ENCODE measurements at regions not wholly inside any gene's neighbourhood (a gene's known extent, or its start where the extent isn't known, plus 50 kb on each side); places are given as distances from the start of the nearest gene placed in this dataset.
"Not testable (repeated sequence)": the region's sequence is repeated elsewhere in the genome, so short reads cannot be mapped to it uniquely, and the experiment has no call there.

DNA sequence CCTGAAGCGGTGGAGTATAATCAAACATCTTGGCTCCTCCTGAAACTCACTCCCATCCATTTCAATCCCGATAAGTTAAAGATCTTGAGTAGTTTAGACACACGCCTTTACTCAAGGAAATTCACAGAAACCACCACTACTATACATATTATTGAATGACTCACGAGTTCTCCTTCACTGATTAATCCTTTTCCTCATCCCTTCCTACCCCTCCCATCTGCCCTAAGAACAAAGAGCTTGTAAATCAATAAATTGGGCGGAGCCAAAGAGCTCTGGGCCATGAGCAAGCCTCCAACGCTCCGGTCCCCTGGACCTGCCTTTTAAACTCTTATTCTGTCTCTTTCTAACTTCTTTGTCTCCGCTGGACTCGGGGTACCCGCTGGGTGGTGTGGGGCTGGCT is 695.4 kb upstream of the SLIT2 start:
- not testable (repeated sequence) for TF ChIP-seq GATA2 (CRISPR knock-in tag; IDR thresholded peaks at IDR 0.05); POLR2AphosphoS5 (IDR thresholded peaks at IDR 0.05; ENCODE audit: low read depth, low read length); FOXJ3 (CRISPR knock-in tag; IDR thresholded peaks at IDR 0.05); TCF12 (IDR thresholded peaks at IDR 0.05); YY1 (IDR thresholded peaks at IDR 0.05; ENCODE audit: low read depth); ELF1 (IDR thresholded peaks at IDR 0.05); EP300 (IDR thresholded peaks at IDR 0.05; ENCODE audit: borderline replicate concordance in 1 of 2, low read depth in 1 of 2, low read length in 1 of 2)
- TF ChIP-seq, protein P1, sequence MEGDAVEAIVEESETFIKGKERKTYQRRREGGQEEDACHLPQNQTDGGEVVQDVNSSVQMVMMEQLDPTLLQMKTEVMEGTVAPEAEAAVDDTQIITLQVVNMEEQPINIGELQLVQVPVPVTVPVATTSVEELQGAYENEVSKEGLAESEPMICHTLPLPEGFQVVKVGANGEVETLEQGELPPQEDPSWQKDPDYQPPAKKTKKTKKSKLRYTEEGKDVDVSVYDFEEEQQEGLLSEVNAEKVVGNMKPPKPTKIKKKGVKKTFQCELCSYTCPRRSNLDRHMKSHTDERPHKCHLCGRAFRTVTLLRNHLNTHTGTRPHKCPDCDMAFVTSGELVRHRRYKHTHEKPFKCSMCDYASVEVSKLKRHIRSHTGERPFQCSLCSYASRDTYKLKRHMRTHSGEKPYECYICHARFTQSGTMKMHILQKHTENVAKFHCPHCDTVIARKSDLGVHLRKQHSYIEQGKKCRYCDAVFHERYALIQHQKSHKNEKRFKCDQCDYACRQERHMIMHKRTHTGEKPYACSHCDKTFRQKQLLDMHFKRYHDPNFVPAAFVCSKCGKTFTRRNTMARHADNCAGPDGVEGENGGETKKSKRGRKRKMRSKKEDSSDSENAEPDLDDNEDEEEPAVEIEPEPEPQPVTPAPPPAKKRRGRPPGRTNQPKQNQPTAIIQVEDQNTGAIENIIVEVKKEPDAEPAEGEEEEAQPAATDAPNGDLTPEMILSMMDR (IDR thresholded peaks at IDR 0.05) = not testable (repeated sequence)
- TF ChIP-seq, protein P2, sequence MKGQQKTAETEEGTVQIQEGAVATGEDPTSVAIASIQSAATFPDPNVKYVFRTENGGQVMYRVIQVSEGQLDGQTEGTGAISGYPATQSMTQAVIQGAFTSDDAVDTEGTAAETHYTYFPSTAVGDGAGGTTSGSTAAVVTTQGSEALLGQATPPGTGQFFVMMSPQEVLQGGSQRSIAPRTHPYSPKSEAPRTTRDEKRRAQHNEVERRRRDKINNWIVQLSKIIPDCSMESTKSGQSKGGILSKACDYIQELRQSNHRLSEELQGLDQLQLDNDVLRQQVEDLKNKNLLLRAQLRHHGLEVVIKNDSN (IDR thresholded peaks at IDR 0.05; ENCODE audit: borderline replicate concordance, low read depth) = not testable (repeated sequence)
- TF ChIP-seq, protein P3, sequence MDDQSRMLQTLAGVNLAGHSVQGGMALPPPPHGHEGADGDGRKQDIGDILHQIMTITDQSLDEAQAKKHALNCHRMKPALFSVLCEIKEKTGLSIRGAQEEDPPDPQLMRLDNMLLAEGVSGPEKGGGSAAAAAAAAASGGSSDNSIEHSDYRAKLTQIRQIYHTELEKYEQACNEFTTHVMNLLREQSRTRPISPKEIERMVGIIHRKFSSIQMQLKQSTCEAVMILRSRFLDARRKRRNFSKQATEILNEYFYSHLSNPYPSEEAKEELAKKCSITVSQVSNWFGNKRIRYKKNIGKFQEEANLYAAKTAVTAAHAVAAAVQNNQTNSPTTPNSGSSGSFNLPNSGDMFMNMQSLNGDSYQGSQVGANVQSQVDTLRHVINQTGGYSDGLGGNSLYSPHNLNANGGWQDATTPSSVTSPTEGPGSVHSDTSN (IDR thresholded peaks at IDR 0.05) = not testable (repeated sequence)
- TF ChIP-seq, protein P4, sequence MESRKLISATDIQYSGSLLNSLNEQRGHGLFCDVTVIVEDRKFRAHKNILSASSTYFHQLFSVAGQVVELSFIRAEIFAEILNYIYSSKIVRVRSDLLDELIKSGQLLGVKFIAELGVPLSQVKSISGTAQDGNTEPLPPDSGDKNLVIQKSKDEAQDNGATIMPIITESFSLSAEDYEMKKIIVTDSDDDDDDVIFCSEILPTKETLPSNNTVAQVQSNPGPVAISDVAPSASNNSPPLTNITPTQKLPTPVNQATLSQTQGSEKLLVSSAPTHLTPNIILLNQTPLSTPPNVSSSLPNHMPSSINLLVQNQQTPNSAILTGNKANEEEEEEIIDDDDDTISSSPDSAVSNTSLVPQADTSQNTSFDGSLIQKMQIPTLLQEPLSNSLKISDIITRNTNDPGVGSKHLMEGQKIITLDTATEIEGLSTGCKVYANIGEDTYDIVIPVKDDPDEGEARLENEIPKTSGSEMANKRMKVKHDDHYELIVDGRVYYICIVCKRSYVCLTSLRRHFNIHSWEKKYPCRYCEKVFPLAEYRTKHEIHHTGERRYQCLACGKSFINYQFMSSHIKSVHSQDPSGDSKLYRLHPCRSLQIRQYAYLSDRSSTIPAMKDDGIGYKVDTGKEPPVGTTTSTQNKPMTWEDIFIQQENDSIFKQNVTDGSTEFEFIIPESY (IDR thresholded peaks at IDR 0.05; ENCODE audit: borderline replicate concordance, low read depth) = not testable (repeated sequence)
- TF ChIP-seq, protein P5, sequence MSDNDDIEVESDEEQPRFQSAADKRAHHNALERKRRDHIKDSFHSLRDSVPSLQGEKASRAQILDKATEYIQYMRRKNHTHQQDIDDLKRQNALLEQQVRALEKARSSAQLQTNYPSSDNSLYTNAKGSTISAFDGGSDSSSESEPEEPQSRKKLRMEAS (IDR thresholded peaks at IDR 0.05; ENCODE audit: low read depth) = not testable (repeated sequence)

Measured in SK-N-SH (cell line).